ENCODE measurements at regions not wholly inside any gene's neighbourhood (a gene's known extent, or its start where the extent isn't known, plus 50 kb on each side); places are given as distances from the start of the nearest gene placed in this dataset.
A peak's percentile ranks its signal among the peaks of the same experiment; 100 is the strongest.

DNA sequence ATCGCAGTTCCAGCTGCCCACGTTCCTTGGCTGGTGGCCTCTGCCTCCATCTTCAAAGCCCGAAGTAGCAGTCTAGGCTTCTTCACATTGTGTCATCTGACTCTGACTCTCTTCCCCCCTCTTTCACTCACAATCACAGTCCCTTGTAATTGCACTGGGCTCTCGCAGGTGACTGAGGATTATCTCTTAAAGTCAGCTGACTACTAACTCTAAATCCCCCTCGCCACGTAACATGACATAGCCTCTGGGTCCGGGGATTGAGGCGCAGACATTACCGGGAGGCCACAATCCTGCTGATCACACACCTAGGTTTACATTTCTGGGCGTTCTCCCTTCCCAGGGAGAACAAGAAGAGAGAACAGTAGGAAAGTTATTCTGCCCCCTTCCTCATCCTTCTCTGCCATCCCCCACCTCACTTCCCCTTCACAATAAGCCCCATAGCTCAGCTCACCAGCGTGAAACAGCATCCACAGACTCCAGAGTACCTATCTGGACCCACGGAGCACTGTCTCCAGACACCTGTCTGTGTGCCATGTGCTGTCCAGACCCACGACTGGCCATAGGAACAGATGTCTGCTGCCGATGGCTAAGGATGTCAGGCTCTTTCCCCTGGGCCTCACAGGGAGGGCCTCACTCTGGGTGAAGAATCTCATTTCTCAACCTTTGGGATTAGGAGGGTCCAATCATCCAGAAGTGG is 64.3 kb upstream of the FZD7 start:
- DNase-seq (ENCODE audit: low read depth): no peak

GRCh38 chr2:201969938-201970785 is 63.5 kb upstream of the FZD7 start:
- no peak for DNase-seq (ENCODE audit: low read depth)

DNA sequence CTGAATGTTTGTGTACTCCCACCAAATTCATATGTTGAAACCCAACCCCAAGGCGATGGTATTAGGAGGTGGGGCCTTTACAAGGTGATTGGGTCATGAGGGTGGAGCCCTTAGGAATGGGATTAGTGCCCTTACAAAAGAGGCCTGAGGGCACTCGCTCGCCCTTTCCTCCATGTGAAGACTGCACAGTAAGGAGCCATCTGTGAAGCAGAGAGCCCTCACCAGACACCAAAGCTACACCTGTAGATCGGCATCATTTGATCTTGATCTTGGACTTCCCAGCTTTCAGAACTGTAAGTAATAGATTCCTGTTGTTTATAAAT is 62.9 kb upstream of the FZD7 start:
- no peak for DNase-seq (ENCODE audit: low read depth)

DNA sequence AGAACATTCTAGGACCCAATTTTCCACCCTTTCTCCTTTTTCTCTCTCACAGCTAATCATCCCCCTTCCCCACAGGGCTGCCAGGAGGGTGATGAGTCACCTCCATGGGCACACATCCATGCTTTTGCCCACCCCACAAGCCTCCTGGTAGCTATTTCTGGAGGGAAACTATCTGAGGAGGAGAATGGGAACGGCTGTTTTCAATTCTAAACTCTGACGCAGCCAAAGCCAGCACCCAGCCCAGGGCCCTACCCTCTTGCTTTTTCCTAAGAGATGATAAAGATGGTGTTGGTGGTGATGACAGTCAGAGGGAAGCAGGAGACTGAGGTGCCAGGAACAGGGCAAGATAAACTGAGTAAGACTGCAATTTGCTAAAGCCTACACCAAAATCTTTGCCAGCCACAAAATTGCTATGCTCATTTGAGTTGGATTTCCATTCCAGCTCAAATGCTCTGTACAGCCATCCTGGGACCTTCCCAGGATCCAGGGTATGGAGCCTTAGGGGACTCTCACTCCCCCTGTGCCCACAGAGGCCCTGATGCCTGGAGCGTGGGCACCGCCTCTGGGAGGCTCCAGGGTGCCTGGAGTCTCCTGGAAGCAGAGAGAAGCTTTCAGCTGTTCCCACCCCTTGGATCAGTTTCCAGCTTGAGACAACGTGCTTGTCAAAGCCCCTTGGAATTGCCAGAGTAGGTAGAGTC is 62.0 kb upstream of the FZD7 start:
- peak; percentile 8 for DNase-seq (ENCODE audit: low read depth)

DNA sequence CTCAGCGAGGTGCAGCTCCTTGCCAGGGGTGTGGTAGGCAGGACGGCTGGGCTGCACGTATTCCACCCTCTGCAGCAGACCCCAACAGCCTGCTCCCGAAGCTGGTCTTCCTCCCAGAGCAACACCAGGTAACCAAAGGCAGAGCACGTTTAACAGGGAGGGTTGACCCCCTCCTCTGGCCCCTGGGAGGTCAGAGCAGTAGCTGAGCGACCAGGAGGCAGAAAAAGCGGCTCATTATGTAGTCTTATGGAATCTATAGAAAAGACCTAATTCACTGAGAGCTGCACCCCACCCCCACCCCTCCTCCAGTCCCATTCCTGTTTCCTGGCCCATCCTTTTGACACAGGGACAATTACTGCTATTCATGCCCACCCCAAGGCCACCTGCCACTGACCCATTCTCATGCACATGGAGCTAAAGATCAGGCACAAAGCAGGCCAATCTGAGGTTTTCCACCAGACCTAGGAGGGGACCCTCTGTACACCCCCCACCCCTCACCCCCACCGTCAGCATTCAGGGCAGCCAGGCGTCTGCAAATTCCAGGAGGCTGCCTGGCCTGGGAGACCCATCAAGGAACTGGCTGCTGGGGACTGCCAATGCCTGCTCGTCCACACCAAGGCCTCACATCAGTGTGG is 60.9 kb upstream of the FZD7 start:
- DNase-seq (ENCODE audit: low read depth): no peak

GRCh38 chr2:201973305-201973928 is 60.2 kb upstream of the FZD7 start:
- DNase-seq (ENCODE audit: low read depth): no peak

DNA sequence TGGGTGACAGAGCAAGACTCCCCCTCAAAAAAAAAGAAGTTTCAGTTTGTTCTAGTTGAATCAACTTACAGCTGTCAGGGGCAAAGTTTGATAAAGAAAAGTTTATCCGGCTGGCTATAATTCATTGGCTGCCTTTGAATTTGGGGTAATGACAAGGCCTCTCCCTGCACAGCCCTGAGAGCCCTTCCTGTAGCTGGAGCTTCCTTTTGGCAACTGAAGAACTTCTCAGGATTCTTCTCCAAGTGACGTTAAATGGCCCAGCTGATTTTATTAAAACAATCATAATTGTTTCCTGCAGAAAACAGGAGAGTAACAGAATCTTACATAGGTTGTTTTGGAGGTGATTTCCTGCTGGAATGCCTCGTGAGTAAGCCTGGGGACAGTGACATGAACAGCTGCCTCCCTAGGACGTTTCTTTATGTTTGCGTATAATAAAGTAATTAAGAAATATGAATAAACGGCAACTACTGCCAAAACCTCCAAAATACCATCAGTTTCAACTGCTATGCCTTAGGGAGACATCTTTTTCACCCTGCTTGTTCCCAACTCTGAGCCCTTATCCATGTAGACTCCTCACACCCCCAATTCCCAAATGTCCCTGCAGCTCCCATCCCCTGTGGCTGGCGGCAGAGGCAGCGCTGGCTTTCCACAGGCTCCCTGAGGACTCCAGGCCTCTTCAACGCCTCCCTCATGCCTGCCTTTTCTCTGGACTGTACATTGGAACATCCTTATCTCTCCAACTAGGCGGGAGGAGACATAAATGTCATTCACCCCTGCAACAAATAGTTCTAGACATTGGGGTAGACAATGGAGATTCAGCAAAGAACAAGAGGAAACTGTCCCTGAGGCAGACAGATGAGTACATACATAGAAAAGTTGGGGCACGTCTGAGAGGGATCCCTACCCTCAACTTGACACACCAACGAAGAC is 59.2 kb upstream of the FZD7 start:
- no peak for DNase-seq (ENCODE audit: low read depth)

- DNase-seq (ENCODE audit: low read depth): no peak
Measured at GRCh38 chr2:201975434-201975833, 58.2 kb upstream of the FZD7 start.

DNA sequence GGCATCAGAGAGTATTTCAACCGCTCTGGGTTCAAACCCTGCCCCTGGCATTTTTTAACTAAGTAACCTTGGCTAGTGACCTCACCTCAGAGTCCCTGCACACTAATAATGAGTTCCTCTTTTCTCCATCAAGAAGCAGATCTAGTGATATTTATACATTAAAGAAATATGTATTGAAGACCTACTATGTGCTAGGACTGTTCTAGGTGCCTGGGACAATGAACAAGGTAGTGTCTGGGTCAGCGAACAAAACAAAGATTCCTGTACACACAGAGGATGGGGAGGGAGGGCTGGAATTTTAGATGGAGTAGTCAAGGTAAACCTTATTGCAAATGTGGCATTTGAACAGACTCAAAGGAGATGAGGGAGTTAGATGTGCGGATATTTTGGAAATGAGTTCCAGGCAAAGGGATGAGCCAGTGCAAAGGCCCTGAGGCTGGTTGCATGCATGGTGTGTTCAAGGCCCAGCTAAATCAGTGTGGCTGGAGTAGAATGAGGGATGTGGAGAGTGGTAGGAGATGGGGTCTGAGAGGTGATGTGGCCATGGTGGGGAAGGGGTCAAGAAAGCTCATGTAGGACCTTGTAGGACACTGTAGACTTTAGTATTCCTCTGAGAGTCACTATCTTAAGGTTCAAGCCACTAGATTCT is 57.6 kb upstream of the FZD7 start:
- no peak for DNase-seq (ENCODE audit: low read depth)

DNA sequence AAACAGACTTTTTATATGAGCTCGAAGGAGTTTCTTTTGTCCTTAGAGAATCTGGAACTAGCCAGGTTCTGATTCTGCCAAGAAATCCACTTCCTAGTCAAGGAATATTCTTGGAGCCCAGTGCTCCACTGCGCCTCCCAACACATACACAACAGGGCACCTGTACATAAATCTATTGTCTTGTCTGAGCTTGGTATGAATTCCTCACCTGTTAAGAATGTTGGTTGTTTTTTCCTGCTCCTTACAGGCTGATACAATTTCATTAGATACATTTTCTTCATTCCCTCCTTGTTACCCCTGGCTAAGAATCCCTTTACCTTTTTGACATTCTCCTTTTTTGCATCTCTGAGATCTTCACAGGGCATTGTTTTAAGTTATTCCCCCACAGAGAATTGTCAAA is 56.0 kb upstream of the FZD7 start:
- no peak for DNase-seq (ENCODE audit: low read depth)

- DNase-seq (ENCODE audit: low read depth): no peak
Measured at GRCh38 chr2:201978333-201978732, 55.3 kb upstream of the FZD7 start.

GRCh38 chr2:201978986-201979385 is 54.7 kb upstream of the FZD7 start:
- DNase-seq (ENCODE audit: low read depth): no peak

GRCh38 chr2:201980389-201980821 is 53.2 kb upstream of the FZD7 start:
- DNase-seq (ENCODE audit: low read depth): no peak

DNA sequence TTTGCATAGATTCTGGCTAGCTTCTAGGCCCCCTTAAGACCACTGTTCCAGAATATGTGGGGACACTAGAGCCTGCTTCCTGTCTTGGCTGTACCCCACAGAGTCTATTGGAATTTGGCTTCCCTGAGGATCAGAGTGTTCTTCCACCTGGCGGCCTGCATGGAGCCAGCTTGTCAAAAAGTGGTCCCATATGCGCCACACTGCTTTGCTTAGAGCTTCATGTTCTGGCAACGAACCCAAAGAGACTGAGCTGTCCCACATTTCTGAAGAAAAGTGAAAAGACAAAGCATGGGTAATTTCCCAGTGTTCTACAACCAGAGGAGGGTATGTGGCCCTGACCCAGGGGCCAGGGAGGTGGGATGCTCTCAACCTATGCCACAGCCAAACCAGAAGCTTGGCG is 52.7 kb upstream of the FZD7 start:
- DNase-seq (ENCODE audit: low read depth): no peak

- DNase-seq (ENCODE audit: low read depth): no peak
Measured at GRCh38 chr2:201983174-201983573, 50.5 kb upstream of the FZD7 start.

GRCh38 chr2:201983800-201984199 is 49.9 kb upstream of the FZD7 start:
- DNase-seq (ENCODE audit: low read depth): no peak
